ENCODE measurements at regions not wholly inside any gene's neighbourhood (a gene's known extent, or its start where the extent isn't known, plus 50 kb on each side); places are given as distances from the start of the nearest gene placed in this dataset.

GRCh38 chr2:67950018-67950417 lies 112.8 kb downstream of the C1D start:
- H3K4me3 ChIP-seq (ENCODE audit: control insufficient read depth, low read depth, low read length) = no peak overlapping the region
- no peak for TF ChIP-seq CTCF (IDR thresholded peaks at IDR 0.05; ENCODE audit: control insufficient read depth, insufficient read depth, low read depth, low read length, missing control alignments)
- DNase-seq (ENCODE audit: low read depth) = no peak

GRCh38 chr2:67950919-67951318 lies 111.9 kb downstream of the C1D start:
- no peak for DNase-seq (ENCODE audit: low read depth)
- TF ChIP-seq CTCF (IDR thresholded peaks at IDR 0.05; ENCODE audit: control insufficient read depth, insufficient read depth, low read depth, low read length, missing control alignments) = no peak
- H3K4me3 ChIP-seq (ENCODE audit: control insufficient read depth, low read depth, low read length) = no peak overlapping the region

GRCh38 chr2:67952066-67952465 lies 110.7 kb downstream of the C1D start:
- no peak for DNase-seq (ENCODE audit: low read depth)
- TF ChIP-seq CTCF (IDR thresholded peaks at IDR 0.05; ENCODE audit: control insufficient read depth, insufficient read depth, low read depth, low read length, missing control alignments) = no peak
- no peak overlapping the region for H3K4me3 ChIP-seq (ENCODE audit: control insufficient read depth, low read depth, low read length)

GRCh38 chr2:67954093-67954748 lies 108.6 kb downstream of the C1D start:
- TF ChIP-seq CTCF (IDR thresholded peaks at IDR 0.05; ENCODE audit: control insufficient read depth, insufficient read depth, low read depth, low read length, missing control alignments) = no peak
- DNase-seq (ENCODE audit: low read depth) = no peak
- no peak overlapping the region for H3K4me3 ChIP-seq (ENCODE audit: control insufficient read depth, low read depth, low read length)

- no peak for DNase-seq (ENCODE audit: low read depth)
- no peak for TF ChIP-seq CTCF (IDR thresholded peaks at IDR 0.05; ENCODE audit: control insufficient read depth, insufficient read depth, low read depth, low read length, missing control alignments)
- no peak overlapping the region for H3K4me3 ChIP-seq (ENCODE audit: control insufficient read depth, low read depth, low read length)
These were observed 106.8 kb downstream of the C1D start for GRCh38 chr2:67955748-67956603.

- no peak for DNase-seq (ENCODE audit: low read depth)
- H3K4me3 ChIP-seq (ENCODE audit: control insufficient read depth, low read depth, low read length) = no peak overlapping the region
- no peak for TF ChIP-seq CTCF (IDR thresholded peaks at IDR 0.05; ENCODE audit: control insufficient read depth, insufficient read depth, low read depth, low read length, missing control alignments)
These were observed 97.6 kb downstream of the C1D start for GRCh38 chr2:67965246-67965645.
